Calu3 (cell line): ENCODE measurements at regions not wholly inside any gene's neighbourhood (a gene's known extent, or its start where the extent isn't known, plus 50 kb on each side); places are given as distances from the start of the nearest gene placed in this dataset.

Source experiments
- BruUV-seq: library from RNA; stranded (reverse); fragments of 400-500 nt; replicated peaks from 2 replicates; lab custom pipeline; 2021; lab: Mats Ljungman, UMichigan
- CTCF ChIA-PET: fragments of 300-600 bp; sonication (Branson Sonifier 250); formaldehyde crosslinking; loops from one replicate; lab custom pipeline; 2022; ENCODE audit warnings: antibody characterized with exemption; lab: Charles Lee
- DNase-seq: peaks from one replicate; pipeline ENCODE4 v3.0.0; 2022
- H3K27ac Mint-ChIP-seq: one replicate; pipeline ENCODE4 v1.8.0; 2022; ENCODE audit warnings: mixed read lengths; ENCODE audit not compliant: unreplicated experiment
- H3K27me3 Mint-ChIP-seq: one replicate; pipeline ENCODE4 v1.8.0; 2022; ENCODE audit warnings: mixed read lengths; ENCODE audit not compliant: unreplicated experiment
- H3K36me3 Mint-ChIP-seq: one replicate; pipeline ENCODE4 v1.8.0; 2022; ENCODE audit warnings: mild to moderate bottlenecking, moderate library complexity, mixed read lengths; ENCODE audit not compliant: insufficient read depth, unreplicated experiment
- H3K4me1 Mint-ChIP-seq: one replicate; pipeline ENCODE4 v1.8.0; 2022; ENCODE audit warnings: mild to moderate bottlenecking, low read depth, mixed read lengths; ENCODE audit not compliant: unreplicated experiment
- H3K4me3 Mint-ChIP-seq: one replicate; pipeline ENCODE4 v1.8.0; 2022; ENCODE audit warnings: mild to moderate bottlenecking, low read depth, moderate library complexity, mixed read lengths; ENCODE audit not compliant: unreplicated experiment
- H3K9me3 Mint-ChIP-seq: one replicate; pipeline ENCODE4 v1.8.0; 2022; ENCODE audit warnings: low read depth, mixed read lengths; ENCODE audit not compliant: unreplicated experiment
- CTCF ChIP-seq: fragments of 200-600 bp; IDR thresholded peaks from one replicate; pipeline ENCODE4 v1.8.0; 2022; ENCODE audit warnings: antibody characterized with exemption; ENCODE audit not compliant: unreplicated experiment
- intact Hi-C: fragments of 100-400 bp; cut with micrococcal nuclease; formaldehyde crosslinking; loops from one replicate; pipeline ENCODE4 v1.10.0; 2022; ENCODE audit not compliant: unreplicated experiment

- intact Hi-C loops, result loop anchor here (10.0 kb wide), 1 partner anchor 160 kb away; no protein-coding TSS in a partner anchor
- Mint-ChIP-seq H3K9me3 (peaks cover 9% of the 10 kb centered on the region), H3K27me3 (no peaks in the 10 kb centered on the region), H3K27ac (no peak overlapping the region), H3K36me3 (no peaks in the 10 kb centered on the region), H3K4me3 (no peak overlapping the region), H3K4me1 (no peaks in the 10 kb centered on the region)
- CTCF ChIA-PET, result interaction anchor here (0.5 kb wide), 1 partner anchor 775 kb away, joined by 3 read pairs; no protein-coding TSS in a partner anchor
- no peak for TF ChIP-seq CTCF
- BruUV-seq, result no TSS peak
- DNase-seq, result no peak
Measured at GRCh38 chr13:50535050-50535449, 308.4 kb downstream of the DLEU7 start.

- Mint-ChIP-seq H3K36me3 (no peaks in the 10 kb centered on the region), H3K27me3 (no peaks in the 10 kb centered on the region), H3K9me3 (peaks cover 9% of the 10 kb centered on the region), H3K4me1 (no peaks in the 10 kb centered on the region), H3K27ac (no peak overlapping the region), H3K4me3 (no peak overlapping the region)
- no peak for TF ChIP-seq CTCF
- BruUV-seq, result no TSS peak
- intact Hi-C loops, result loop anchor here (10.0 kb wide), 1 partner anchor 162 kb away; no protein-coding TSS in a partner anchor
- CTCF ChIA-PET, result no interaction called here
- no peak for DNase-seq
Measured at GRCh38 chr13:50537029-50537428, 306.5 kb downstream of the DLEU7 start.

GRCh38 chr13:50539791-50540530 is 303.5 kb downstream of the DLEU7 start:
- H3K36me3 Mint-ChIP-seq, result no peaks in the 10 kb centered on the region
- no peak overlapping the region for H3K27ac Mint-ChIP-seq
- H3K4me3 Mint-ChIP-seq, result no peak overlapping the region
- H3K4me1 Mint-ChIP-seq, result no peaks in the 10 kb centered on the region
- intact Hi-C loops, result loop anchor here (10.0 kb wide), 1 partner anchor 165 kb away; no protein-coding TSS in a partner anchor
- BruUV-seq, result no TSS peak
- DNase-seq, result no peak
- peaks cover 9% of the 10 kb centered on the region for H3K9me3 Mint-ChIP-seq
- no peak for TF ChIP-seq CTCF
- CTCF ChIA-PET, result no interaction called here
- no peaks in the 10 kb centered on the region for H3K27me3 Mint-ChIP-seq

GRCh38 chr13:50543141-50543540 is 300.4 kb downstream of the DLEU7 start:
- TF ChIP-seq CTCF, result no peak
- Mint-ChIP-seq H3K27me3 (no peaks in the 10 kb centered on the region), H3K9me3 (no peaks in the 10 kb centered on the region), H3K27ac (no peak overlapping the region), H3K4me1 (no peaks in the 10 kb centered on the region), H3K4me3 (no peak overlapping the region), H3K36me3 (no peaks in the 10 kb centered on the region)
- intact Hi-C loops, result no loop called here
- CTCF ChIA-PET, result interaction anchor here (1.1 kb wide), 1 partner anchor 28 kb away, joined by 3 read pairs; no protein-coding TSS in a partner anchor
- BruUV-seq, result no TSS peak
- no peak for DNase-seq
